HUES48 (cell line): ENCODE measurements at regions not wholly inside any gene's neighbourhood (a gene's known extent, or its start where the extent isn't known, plus 50 kb on each side); places are given as distances from the start of the nearest gene placed in this dataset.

Source experiments
- H3K27ac ChIP-seq: one replicate; pipeline ENCODE4 v1.7.0; 2013; ENCODE audit warnings: low read depth, low read length, inconsistent platforms
- H3K27me3 ChIP-seq: 2 replicates; pipeline ENCODE4 v1.6.1; 2013; ENCODE audit warnings: mild to moderate bottlenecking, low read length; ENCODE audit not compliant: control insufficient read depth, insufficient read depth
- H3K36me3 ChIP-seq: 2 replicates; pipeline ENCODE4 v1.6.1; 2013; ENCODE audit warnings: low read length; ENCODE audit not compliant: control insufficient read depth, insufficient read depth
- H3K4me1 ChIP-seq: 2 replicates; pipeline ENCODE4 v1.6.1; 2013; ENCODE audit warnings: mild to moderate bottlenecking, low read length; ENCODE audit not compliant: control insufficient read depth, insufficient read depth
- H3K4me3 ChIP-seq: 2 replicates; pipeline ENCODE4 v1.5.1; 2013; ENCODE audit warnings: mild to moderate bottlenecking, low read depth, low read length
- H3K9ac ChIP-seq: 2 replicates; pipeline ENCODE4 v1.6.1; 2013; ENCODE audit warnings: mild to moderate bottlenecking, low read depth, low read length, moderate library complexity
- H3K9me3 ChIP-seq: 2 replicates; pipeline ENCODE4 v1.6.1; 2013; ENCODE audit warnings: low read length; ENCODE audit not compliant: control insufficient read depth, insufficient read depth

- no peaks in the 10 kb centered on the region for H3K27me3 ChIP-seq
- no peaks in the 10 kb centered on the region for H3K4me1 ChIP-seq
- H3K36me3 ChIP-seq: no peaks in the 10 kb centered on the region
- no peak overlapping the region for H3K4me3 ChIP-seq
- H3K27ac ChIP-seq: no peak overlapping the region
- H3K9me3 ChIP-seq: no peaks in the 10 kb centered on the region; the same call in 1 of the 2 replicates
- no peak overlapping the region for H3K9ac ChIP-seq
These were observed 194.6 kb upstream of the CITED2 start for GRCh38 chr6:139568956-139569538.

- Histone ChIP-seq H3K36me3 (no peaks in the 10 kb centered on the region), H3K9ac (no peak overlapping the region), H3K9me3 (no peaks in the 10 kb centered on the region), H3K4me1 (no peaks in the 10 kb centered on the region), H3K4me3 (no peak overlapping the region), H3K27ac (no peak overlapping the region), H3K27me3 (no peaks in the 10 kb centered on the region)
These were observed 193.9 kb upstream of the CITED2 start for GRCh38 chr6:139568151-139568955.

GRCh38 chr6:139567095-139567494, 192.6 kb upstream of the CITED2 start:
- no peaks in the 10 kb centered on the region for H3K9me3 ChIP-seq
- no peak overlapping the region for H3K9ac ChIP-seq
- no peaks in the 10 kb centered on the region for H3K36me3 ChIP-seq
- no peaks in the 10 kb centered on the region for H3K4me1 ChIP-seq
- H3K27ac ChIP-seq: no peak overlapping the region
- no peak overlapping the region for H3K4me3 ChIP-seq
- H3K27me3 ChIP-seq: no peaks in the 10 kb centered on the region

- H3K36me3 ChIP-seq: no peaks in the 10 kb centered on the region
These were observed 191.1 kb upstream of the CITED2 start for GRCh38 chr6:139565591-139565990.

GRCh38 chr6:139557547-139557946, 183.1 kb upstream of the CITED2 start:
- Histone ChIP-seq H3K4me3 (no peak overlapping the region), H3K27ac (no peak overlapping the region), H3K9ac (no peak overlapping the region)

More at GRCh38 chr6:139565591-139565990, 191.1 kb upstream of the CITED2 start:
- H3K4me3 ChIP-seq: no peak overlapping the region
- no peak overlapping the region for H3K27ac ChIP-seq
- no peaks in the 10 kb centered on the region for H3K4me1 ChIP-seq
- H3K9ac ChIP-seq: no peak overlapping the region
- H3K9me3 ChIP-seq: no peaks in the 10 kb centered on the region
- H3K27me3 ChIP-seq: no peaks in the 10 kb centered on the region

GRCh38 chr6:139556532-139556931, 182.1 kb upstream of the CITED2 start:
- Histone ChIP-seq H3K9ac (no peak overlapping the region), H3K9me3 (no peaks in the 10 kb centered on the region), H3K4me1 (no peaks in the 10 kb centered on the region), H3K27me3 (no peaks in the 10 kb centered on the region), H3K36me3 (no peaks in the 10 kb centered on the region), H3K4me3 (no peak overlapping the region), H3K27ac (no peak overlapping the region)

More at GRCh38 chr6:139557547-139557946, 183.1 kb upstream of the CITED2 start:
- no peaks in the 10 kb centered on the region for H3K4me1 ChIP-seq
- no peaks in the 10 kb centered on the region for H3K36me3 ChIP-seq
- no peaks in the 10 kb centered on the region for H3K9me3 ChIP-seq
- no peaks in the 10 kb centered on the region for H3K27me3 ChIP-seq

- no peaks in the 10 kb centered on the region for H3K4me1 ChIP-seq
- H3K4me3 ChIP-seq: no peak overlapping the region
- no peak overlapping the region for H3K27ac ChIP-seq
- H3K9me3 ChIP-seq: no peaks in the 10 kb centered on the region
- H3K9ac ChIP-seq: no peak overlapping the region
- no peaks in the 10 kb centered on the region for H3K36me3 ChIP-seq
- H3K27me3 ChIP-seq: no peaks in the 10 kb centered on the region
These were observed 179.5 kb upstream of the CITED2 start for GRCh38 chr6:139553916-139554315.

- no peak overlapping the region for H3K4me3 ChIP-seq
- no peaks in the 10 kb centered on the region for H3K27me3 ChIP-seq
- no peaks in the 10 kb centered on the region for H3K36me3 ChIP-seq
- H3K4me1 ChIP-seq: no peaks in the 10 kb centered on the region
- no peak overlapping the region for H3K27ac ChIP-seq
- H3K9me3 ChIP-seq: no peaks in the 10 kb centered on the region
- no peak overlapping the region for H3K9ac ChIP-seq
These were observed 176.9 kb upstream of the CITED2 start for GRCh38 chr6:139551376-139551775.

GRCh38 chr6:139550361-139550760, 175.9 kb upstream of the CITED2 start:
- H3K4me1 ChIP-seq: no peaks in the 10 kb centered on the region

GRCh38 chr6:139549561-139550070, 175.2 kb upstream of the CITED2 start:
- Histone ChIP-seq H3K27ac (no peak overlapping the region), H3K36me3 (no peaks in the 10 kb centered on the region), H3K4me3 (no peak overlapping the region), H3K4me1 (no peaks in the 10 kb centered on the region), H3K9me3 (no peaks in the 10 kb centered on the region), H3K9ac (no peak overlapping the region), H3K27me3 (no peaks in the 10 kb centered on the region)

More at GRCh38 chr6:139550361-139550760, 175.9 kb upstream of the CITED2 start:
- Histone ChIP-seq H3K4me3 (no peak overlapping the region), H3K27me3 (no peaks in the 10 kb centered on the region), H3K9ac (no peak overlapping the region), H3K9me3 (no peaks in the 10 kb centered on the region), H3K36me3 (no peaks in the 10 kb centered on the region), H3K27ac (no peak overlapping the region)

- no peak overlapping the region for H3K27ac ChIP-seq
- no peaks in the 10 kb centered on the region for H3K4me1 ChIP-seq
- no peaks in the 10 kb centered on the region for H3K9me3 ChIP-seq
- H3K27me3 ChIP-seq: no peaks in the 10 kb centered on the region
- H3K4me3 ChIP-seq: no peak overlapping the region
- H3K36me3 ChIP-seq: no peaks in the 10 kb centered on the region
- H3K9ac ChIP-seq: no peak overlapping the region
These were observed 173.4 kb upstream of the CITED2 start for GRCh38 chr6:139547804-139548203.
